ENCODE measurements at regions not wholly inside any gene's neighbourhood (a gene's known extent, or its start where the extent isn't known, plus 50 kb on each side); places are given as distances from the start of the nearest gene placed in this dataset.

GRCh38 chr10:10351451-10351850, 666.2 kb upstream of the CELF2 start:
- H4K20me1 ChIP-seq (replicated peaks; ENCODE audit: control insufficient read depth, extremely low read depth, insufficient read depth, low read length) = no peaks in the 10 kb centered on the region
- no peaks in the 10 kb centered on the region for H3K27me3 ChIP-seq (ENCODE audit: control insufficient read depth in 2 of 2, insufficient read depth in 2 of 2, low read length in 2 of 2)
- no peaks in the 10 kb centered on the region for H3K9me1 ChIP-seq (replicated peaks; ENCODE audit: control insufficient read depth, extremely low read depth, insufficient read depth, low read length)
- no peaks in the 10 kb centered on the region for H3K36me3 ChIP-seq (ENCODE audit: control insufficient read depth in 2 of 2, extremely low read depth in 1 of 2, insufficient read depth in 2 of 2, low read length in 2 of 2)
- no peak for DNase-seq (ENCODE audit: low read depth, low spot score)
- no peaks in the 10 kb centered on the region for H3K79me2 ChIP-seq (ENCODE audit: control insufficient read depth, insufficient read depth, low read length)
- H3K4me2 ChIP-seq (ENCODE audit: insufficient read depth, low read length) = no peak overlapping the region
- intact Hi-C loops (cut with micrococcal nuclease) (no loop called here), dilution Hi-C loops (cut with MboI; ENCODE audit: extremely low pct_ligation_motif_present, low sequenced_read_pairs) (no loop called here)
- POLR2A ChIA-PET = no interaction called here
- H3K27ac ChIP-seq (ENCODE audit: insufficient read depth, low read depth, low read length) = no peak overlapping the region
- H3K9ac ChIP-seq (replicated peaks; ENCODE audit: extremely low read depth, insufficient read depth, low read length) = no peak overlapping the region
- FAIRE-seq = no peak
- no peaks in the 10 kb centered on the region for H3K9me3 ChIP-seq (replicated peaks; ENCODE audit: control insufficient read depth, insufficient read depth, low read length)
- CTCF ChIA-PET = no interaction called here
- no peak overlapping the region for H2AFZ ChIP-seq (ENCODE audit: low read depth, low read length)
- no peaks in the 10 kb centered on the region for H3K4me1 ChIP-seq (ENCODE audit: control insufficient read depth, extremely low read depth, insufficient read depth, low read length)
- TF ChIP-seq GATA2 (IDR thresholded peaks at IDR 0.05; ENCODE audit: insufficient read depth, insufficient read length, low read depth, low read length) (no peak), POLR2A (IDR thresholded peaks at IDR 0.05; ENCODE audit: low read depth, low read length) (no peak), FOS (IDR thresholded peaks at IDR 0.05; ENCODE audit: borderline replicate concordance, insufficient read depth, low read length) (no peak), MYC (IDR thresholded peaks at IDR 0.05; ENCODE audit: low read depth, low read length) (no peak), JUN (IDR thresholded peaks at IDR 0.05; ENCODE audit: borderline replicate concordance, insufficient read depth, insufficient read length, low read depth) (no peak), EZH2 (IDR thresholded peaks at IDR 0.05; ENCODE audit: borderline replicate concordance, low read depth, low read length, severe bottlenecking) (no peak), MAX (IDR thresholded peaks at IDR 0.05; ENCODE audit: insufficient read depth, insufficient read length) (no peak)
- no TSS peak for BruUV-seq (replicated peaks)
- H3K4me3 ChIP-seq (replicated peaks in 1 of 3; ENCODE audit: insufficient read depth in 1 of 3, low read depth in 1 of 3, low read length in 3 of 3) = no peak overlapping the region

GRCh38 chr10:10353326-10353868, 664.3 kb upstream of the CELF2 start:
- Histone ChIP-seq H4K20me1 (replicated peaks; ENCODE audit: control insufficient read depth, extremely low read depth, insufficient read depth, low read length) (no peaks in the 10 kb centered on the region), H3K4me2 (ENCODE audit: insufficient read depth, low read length) (no peak overlapping the region), H3K79me2 (ENCODE audit: control insufficient read depth, insufficient read depth, low read length) (no peaks in the 10 kb centered on the region), H3K36me3 (ENCODE audit: control insufficient read depth in 2 of 2, extremely low read depth in 1 of 2, insufficient read depth in 2 of 2, low read length in 2 of 2) (no peaks in the 10 kb centered on the region), H3K27ac (ENCODE audit: insufficient read depth, low read depth, low read length) (no peak overlapping the region), H2AFZ (ENCODE audit: low read depth, low read length) (no peak overlapping the region), H3K4me3 (replicated peaks in 1 of 3; ENCODE audit: insufficient read depth in 1 of 3, low read depth in 1 of 3, low read length in 3 of 3) (no peak overlapping the region), H3K9me3 (replicated peaks; ENCODE audit: control insufficient read depth, insufficient read depth, low read length) (no peaks in the 10 kb centered on the region), H3K9ac (replicated peaks; ENCODE audit: extremely low read depth, insufficient read depth, low read length) (no peak overlapping the region), H3K4me1 (ENCODE audit: control insufficient read depth, extremely low read depth, insufficient read depth, low read length) (no peaks in the 10 kb centered on the region), H3K27me3 (ENCODE audit: control insufficient read depth in 2 of 2, insufficient read depth in 2 of 2, low read length in 2 of 2) (no peaks in the 10 kb centered on the region), H3K9me1 (replicated peaks; ENCODE audit: control insufficient read depth, extremely low read depth, insufficient read depth, low read length) (no peaks in the 10 kb centered on the region)
- CTCF ChIA-PET = no interaction called here
- BruUV-seq (replicated peaks) = no TSS peak
- DNase-seq (ENCODE audit: low read depth, low spot score) (no peak), FAIRE-seq (no peak)
- dilution Hi-C loops (cut with MboI; ENCODE audit: extremely low pct_ligation_motif_present, low sequenced_read_pairs) (no loop called here), intact Hi-C loops (cut with micrococcal nuclease) (no loop called here)
- POLR2A ChIA-PET = no interaction called here
- no peak for TF ChIP-seq JUN (IDR thresholded peaks at IDR 0.05; ENCODE audit: borderline replicate concordance, insufficient read depth, insufficient read length, low read depth)
- TF ChIP-seq MAX (IDR thresholded peaks at IDR 0.05; ENCODE audit: insufficient read depth, insufficient read length) = no peak
- no peak for TF ChIP-seq EZH2 (IDR thresholded peaks at IDR 0.05; ENCODE audit: borderline replicate concordance, low read depth, low read length, severe bottlenecking)
- no peak for TF ChIP-seq POLR2AphosphoS5 (IDR thresholded peaks at IDR 0.05; ENCODE audit: insufficient read depth, low read depth, low read length)
- no peak for TF ChIP-seq GATA2 (IDR thresholded peaks at IDR 0.05; ENCODE audit: insufficient read depth, insufficient read length, low read depth, low read length)
- no peak for TF ChIP-seq FOS (IDR thresholded peaks at IDR 0.05; ENCODE audit: borderline replicate concordance, insufficient read depth, low read length)
- no peak for TF ChIP-seq CTCF (IDR thresholded peaks at IDR 0.05; ENCODE audit: extremely low read depth in 1 of 2, insufficient read depth in 1 of 2, low read depth in 1 of 2, low read length in 2 of 2)
- no peak for TF ChIP-seq POLR2A (IDR thresholded peaks at IDR 0.05; ENCODE audit: low read depth, low read length)

All from endothelial cell of umbilical vein (primary cell).